Endothelial cell of umbilical vein (primary cell): ENCODE measurements at regions not wholly inside any gene's neighbourhood (a gene's known extent, or its start where the extent isn't known, plus 50 kb on each side); places are given as distances from the start of the nearest gene placed in this dataset.

ENCODE experiments used
- BruUV-seq: library from RNA; stranded (reverse); fragments of 400-500 nt; replicated peaks from 2 replicates; lab custom pipeline; 2021; lab: Mats Ljungman, UMichigan
- CTCF ChIA-PET: fragments of 300-600, 350-600 bp; sonication (Branson Sonifier 250); formaldehyde crosslinking; loops from one replicate; lab custom pipeline; 2021; ENCODE audit warnings: antibody characterized with exemption, inconsistent platforms; lab: Charles Lee
- POLR2A ChIA-PET: fragments of 300-600, 350-600 bp; sonication (Branson Sonifier 250); formaldehyde crosslinking; loops from one replicate; lab custom pipeline; 2021; ENCODE audit warnings: antibody characterized with exemption, inconsistent platforms; lab: Charles Lee
- DNase-seq: peaks from one replicate; pipeline ENCODE4 v3.0.0-alpha.2; 2011; ENCODE audit warnings: low read depth, low spot score
- FAIRE-seq: peaks from 2 replicates; lab custom pipeline; 2011; peaks lifted over from hg19 to GRCh38; lab: Jason Lieb, UNC
- H2AFZ ChIP-seq: 2 replicates; pipeline ENCODE4 v1.6.0; 2012; ENCODE audit warnings: low read depth, low read length, control low read depth, inconsistent platforms
- H3K27ac ChIP-seq: 2 replicates; pipeline ENCODE4 v1.5.1; 2011; ENCODE audit warnings: low read depth, mild to moderate bottlenecking, control low read depth, low read length, moderate library complexity; ENCODE audit not compliant: insufficient read depth
- H3K27me3 ChIP-seq, 2 experiments: 2 replicates each; pipeline versions ENCODE4 v1.6.0 to v1.6.1; 2011; ENCODE audit warnings: low read length in 2 of 2, mixed read lengths in 1 of 2; ENCODE audit not compliant: control insufficient read depth in 2 of 2, insufficient read depth in 2 of 2
- H3K36me3 ChIP-seq, 2 experiments: 2 replicates in 1 of 2; 3 replicates in 1 of 2; pipeline ENCODE4 v1.5.1; 2011; ENCODE audit warnings: low read length in 2 of 2, mild to moderate bottlenecking in 1 of 2, moderate library complexity in 1 of 2; ENCODE audit not compliant: control insufficient read depth in 2 of 2, insufficient read depth in 2 of 2; ENCODE audit errors: extremely low read depth in 1 of 2
- H3K4me1 ChIP-seq: 3 replicates; pipeline ENCODE4 v1.5.1; 2011; ENCODE audit warnings: mild to moderate bottlenecking, low read length; ENCODE audit not compliant: control insufficient read depth, insufficient read depth; ENCODE audit errors: extremely low read depth
- H3K4me2 ChIP-seq: 2 replicates; pipeline ENCODE4 v1.6.1; 2011; ENCODE audit warnings: low read length, control low read depth, mixed read lengths; ENCODE audit not compliant: insufficient read depth
- H3K4me3 ChIP-seq, 3 experiments: fragments of 200-600 bp in 1 of 3; sonication (generic), shearing (Covaris generic) in 1 of 3; replicated peaks in 1 of 3; 2 replicates each; pipeline ENCODE4 v1.5.1; 2011 to 2016; ENCODE audit warnings: control low read depth in 3 of 3, low read length in 3 of 3, mild to moderate bottlenecking in 2 of 3, inconsistent platforms in 1 of 3, low read depth in 1 of 3, moderate library complexity in 1 of 3; ENCODE audit not compliant: insufficient read depth in 1 of 3
- H3K79me2 ChIP-seq: 2 replicates; pipeline ENCODE4 v1.6.0; 2012; ENCODE audit warnings: low read length, inconsistent platforms; ENCODE audit not compliant: control insufficient read depth, insufficient read depth
- H3K9ac ChIP-seq: replicated peaks from 2 replicates; pipeline ENCODE3; 2011; ENCODE audit warnings: low read length, control low read depth; ENCODE audit not compliant: insufficient read depth; ENCODE audit errors: extremely low read depth
- H3K9me1 ChIP-seq: replicated peaks from 3 replicates; pipeline ENCODE4 v1.6.0; 2011; ENCODE audit warnings: mild to moderate bottlenecking, low read length; ENCODE audit not compliant: control insufficient read depth, insufficient read depth; ENCODE audit errors: extremely low read depth
- H3K9me3 ChIP-seq: replicated peaks from 2 replicates; pipeline ENCODE4 v1.5.1; 2012; ENCODE audit warnings: low read length, inconsistent platforms; ENCODE audit not compliant: control insufficient read depth, insufficient read depth
- H4K20me1 ChIP-seq: replicated peaks from 2 replicates; pipeline ENCODE3; 2011; ENCODE audit warnings: mild to moderate bottlenecking, low read length; ENCODE audit not compliant: control insufficient read depth, insufficient read depth; ENCODE audit errors: extremely low read depth
- CTCF ChIP-seq, 2 donors: IDR thresholded peaks; 1 replicate in 1 of 2; 2 replicates in 1 of 2; pipeline ENCODE4 v1.5.1; 2011; ENCODE audit warnings: low read length in 2 of 2, mild to moderate bottlenecking in 2 of 2, moderate library complexity in 2 of 2, control low read depth in 1 of 2, inconsistent platforms in 1 of 2, low read depth in 1 of 2; ENCODE audit not compliant: insufficient read depth in 1 of 2; ENCODE audit errors: extremely low read depth in 1 of 2
- EZH2 ChIP-seq: IDR thresholded peaks from 2 replicates; pipeline ENCODE4 v1.6.1; 2012; ENCODE audit warnings: borderline replicate concordance, low read depth, mild to moderate bottlenecking, moderate library complexity, low read length, inconsistent platforms; ENCODE audit not compliant: severe bottlenecking
- FOS ChIP-seq: IDR thresholded peaks from 2 replicates; pipeline ENCODE4 v1.6.1; 2011; ENCODE audit warnings: mild to moderate bottlenecking, low read length, moderate library complexity, borderline replicate concordance; ENCODE audit not compliant: insufficient read depth
- GATA2 ChIP-seq: IDR thresholded peaks from 2 replicates; pipeline ENCODE4 v1.7.0; 2011; ENCODE audit warnings: low read depth, mild to moderate bottlenecking, moderate library complexity, mixed read lengths, low read length; ENCODE audit not compliant: insufficient read length, insufficient read depth
- JUN ChIP-seq: IDR thresholded peaks from 2 replicates; pipeline ENCODE4 v1.6.1; 2011; ENCODE audit warnings: borderline replicate concordance, low read depth; ENCODE audit not compliant: insufficient read length, insufficient read depth
- MAX ChIP-seq: IDR thresholded peaks from 2 replicates; pipeline ENCODE4 v1.6.1; 2011; ENCODE audit not compliant: insufficient read depth, insufficient read length
- MYC ChIP-seq: IDR thresholded peaks from one replicate; pipeline ENCODE4 v1.6.1; 2011; ENCODE audit warnings: mild to moderate bottlenecking, low read depth, low read length
- POLR2A ChIP-seq: IDR thresholded peaks from 2 replicates; pipeline ENCODE4 v1.6.1; 2012; ENCODE audit warnings: low read depth, mild to moderate bottlenecking, control low read depth, low read length
- POLR2AphosphoS5 ChIP-seq: IDR thresholded peaks from 2 replicates; pipeline ENCODE4 v1.6.1; 2012; ENCODE audit warnings: low read depth, mild to moderate bottlenecking, control low read depth, low read length, moderate library complexity; ENCODE audit not compliant: insufficient read depth
- dilution Hi-C: fragments of 300-500 bp; cut with MboI; formaldehyde crosslinking; loops from one replicate; pipeline ENCODE4 v1.15.0; 2019; ENCODE audit warnings: low sequenced_read_pairs; ENCODE audit not compliant: extremely low pct_ligation_motif_present
- intact Hi-C: fragments of 100-400 bp; cut with micrococcal nuclease; formaldehyde crosslinking; loops from one replicate; pipeline ENCODE4 v1.10.0; 2022

- dilution Hi-C loops (no loop called here), intact Hi-C loops (no loop called here)
- Histone ChIP-seq H3K9ac (no peak overlapping the region), H3K4me1 (no peaks in the 10 kb centered on the region), H3K36me3 (no peaks in the 10 kb centered on the region), H3K9me1 (no peaks in the 10 kb centered on the region), H3K9me3 (no peaks in the 10 kb centered on the region), H4K20me1 (no peaks in the 10 kb centered on the region), H3K4me3 (no peak overlapping the region), H3K79me2 (no peaks in the 10 kb centered on the region), H2AFZ (no peak overlapping the region), H3K27ac (no peak overlapping the region), H3K27me3 (no peaks in the 10 kb centered on the region), H3K4me2 (no peak overlapping the region)
- no peak for FAIRE-seq
- CTCF ChIA-PET: no interaction called here
- BruUV-seq: no TSS peak
- POLR2A ChIA-PET: no interaction called here
- TF ChIP-seq MAX (no peak), FOS (no peak), GATA2 (no peak), POLR2A (no peak), CTCF (IDR thresholded peaks at IDR 0.05; ENCODE audit: extremely low read depth in 1 of 2, insufficient read depth in 1 of 2, low read depth in 1 of 2, low read length in 2 of 2) (no peak), POLR2AphosphoS5 (no peak), EZH2 (no peak), MYC (no peak), JUN (no peak)
- DNase-seq: no peak
These were observed 56.2 kb upstream of the CAPRIN2 start for GRCh38 chr12:30810918-30811317.
